K562 (cell line): ENCODE measurements at regions not wholly inside any gene's neighbourhood (a gene's known extent, or its start where the extent isn't known, plus 50 kb on each side); places are given as distances from the start of the nearest gene placed in this dataset.

Source experiments
- EZH2 ChIP-seq: IDR thresholded peaks from 2 replicates; pipeline ENCODE4 v1.6.1; 2012; ENCODE audit warnings: low read depth, mild to moderate bottlenecking, inconsistent platforms, low read length, borderline replicate concordance
- HNRNPLL ChIP-seq: fragments of 200-400 bp; formaldehyde crosslinking; IDR thresholded peaks from 2 replicates; pipeline ENCODE4 v1.6.1; 2017; ENCODE audit warnings: low read length, low read depth, mild to moderate bottlenecking; ENCODE audit not compliant: poor library complexity, severe bottlenecking
- PHB ChIP-seq: fragments of 250-450 bp; sonication (Bioruptor Pico); IDR thresholded peaks from 2 replicates; pipeline ENCODE4 v1.5.0; 2021
- TF ChIP-seq, protein P1 (sequence below), 3 experiments: IDR thresholded peaks in 2 of 3; conservative IDR thresholded peaks in 1 of 3; 2 replicates each; pipeline ENCODE4 v1.5.1; 2011 to 2012; ENCODE audit warnings: low read length in 3 of 3, mild to moderate bottlenecking in 3 of 3, control low read depth in 2 of 3, improper control_type of control experiment in 1 of 3, inconsistent platforms in 1 of 3, low read depth in 1 of 3, mixed read lengths in 1 of 3, moderate library complexity in 1 of 3; ENCODE audit not compliant: insufficient read depth in 2 of 3
- TF ChIP-seq, protein P2 (sequence below): fragments of 450-650 bp; formaldehyde crosslinking; IDR thresholded peaks from 2 replicates; pipeline ENCODE4 v1.4.0; 2020; ENCODE audit warnings: mild to moderate bottlenecking, mixed read lengths

DNA sequence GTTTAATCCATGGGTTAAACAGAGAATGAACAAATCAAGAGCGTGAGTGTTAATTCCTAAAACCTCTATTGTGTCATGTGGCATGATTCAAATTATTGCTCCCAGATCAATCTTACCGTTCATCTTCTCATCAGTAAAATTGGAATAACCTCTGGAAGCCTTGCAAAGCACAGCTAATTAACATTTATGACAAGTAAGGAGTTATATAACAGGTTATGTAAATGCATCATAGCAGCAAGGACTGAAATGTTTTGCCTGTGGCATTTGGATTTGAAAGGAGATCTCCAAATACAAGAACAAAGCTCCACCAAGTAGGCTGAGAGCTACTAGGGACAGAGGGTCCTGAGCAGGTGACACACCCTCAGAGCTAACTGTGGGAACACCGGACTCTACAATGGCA is 502.9 kb upstream of the CELF2 start:
- TF ChIP-seq, protein P1, sequence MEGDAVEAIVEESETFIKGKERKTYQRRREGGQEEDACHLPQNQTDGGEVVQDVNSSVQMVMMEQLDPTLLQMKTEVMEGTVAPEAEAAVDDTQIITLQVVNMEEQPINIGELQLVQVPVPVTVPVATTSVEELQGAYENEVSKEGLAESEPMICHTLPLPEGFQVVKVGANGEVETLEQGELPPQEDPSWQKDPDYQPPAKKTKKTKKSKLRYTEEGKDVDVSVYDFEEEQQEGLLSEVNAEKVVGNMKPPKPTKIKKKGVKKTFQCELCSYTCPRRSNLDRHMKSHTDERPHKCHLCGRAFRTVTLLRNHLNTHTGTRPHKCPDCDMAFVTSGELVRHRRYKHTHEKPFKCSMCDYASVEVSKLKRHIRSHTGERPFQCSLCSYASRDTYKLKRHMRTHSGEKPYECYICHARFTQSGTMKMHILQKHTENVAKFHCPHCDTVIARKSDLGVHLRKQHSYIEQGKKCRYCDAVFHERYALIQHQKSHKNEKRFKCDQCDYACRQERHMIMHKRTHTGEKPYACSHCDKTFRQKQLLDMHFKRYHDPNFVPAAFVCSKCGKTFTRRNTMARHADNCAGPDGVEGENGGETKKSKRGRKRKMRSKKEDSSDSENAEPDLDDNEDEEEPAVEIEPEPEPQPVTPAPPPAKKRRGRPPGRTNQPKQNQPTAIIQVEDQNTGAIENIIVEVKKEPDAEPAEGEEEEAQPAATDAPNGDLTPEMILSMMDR (IDR thresholded peaks at IDR 0.05 in 2 of 3, conservative IDR thresholded peaks at IDR 0.05 in 1 of 3; ENCODE audit: insufficient read depth in 2 of 3, low read depth in 1 of 3, low read length in 3 of 3), result no peak
- no peak for TF ChIP-seq PHB (CRISPR knock-in tag)
- no peak for TF ChIP-seq HNRNPLL
- no peak for TF ChIP-seq EZH2
- TF ChIP-seq, protein P2, sequence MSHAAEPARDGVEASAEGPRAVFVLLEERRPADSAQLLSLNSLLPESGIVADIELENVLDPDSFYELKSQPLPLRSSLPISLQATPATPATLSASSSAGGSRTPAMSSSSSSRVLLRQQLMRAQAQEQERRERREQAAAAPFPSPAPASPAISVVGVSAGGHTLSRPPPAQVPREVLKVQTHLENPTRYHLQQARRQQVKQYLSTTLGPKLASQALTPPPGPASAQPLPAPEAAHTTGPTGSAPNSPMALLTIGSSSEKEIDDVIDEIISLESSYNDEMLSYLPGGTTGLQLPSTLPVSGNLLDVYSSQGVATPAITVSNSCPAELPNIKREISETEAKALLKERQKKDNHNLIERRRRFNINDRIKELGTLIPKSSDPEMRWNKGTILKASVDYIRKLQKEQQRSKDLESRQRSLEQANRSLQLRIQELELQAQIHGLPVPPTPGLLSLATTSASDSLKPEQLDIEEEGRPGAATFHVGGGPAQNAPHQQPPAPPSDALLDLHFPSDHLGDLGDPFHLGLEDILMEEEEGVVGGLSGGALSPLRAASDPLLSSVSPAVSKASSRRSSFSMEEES (CRISPR knock-in tag), result no peak
